ENCODE measurements at regions not wholly inside any gene's neighbourhood (a gene's known extent, or its start where the extent isn't known, plus 50 kb on each side); places are given as distances from the start of the nearest gene placed in this dataset.
A peak's percentile ranks its signal among the peaks of the same experiment; 100 is the strongest.

DNA sequence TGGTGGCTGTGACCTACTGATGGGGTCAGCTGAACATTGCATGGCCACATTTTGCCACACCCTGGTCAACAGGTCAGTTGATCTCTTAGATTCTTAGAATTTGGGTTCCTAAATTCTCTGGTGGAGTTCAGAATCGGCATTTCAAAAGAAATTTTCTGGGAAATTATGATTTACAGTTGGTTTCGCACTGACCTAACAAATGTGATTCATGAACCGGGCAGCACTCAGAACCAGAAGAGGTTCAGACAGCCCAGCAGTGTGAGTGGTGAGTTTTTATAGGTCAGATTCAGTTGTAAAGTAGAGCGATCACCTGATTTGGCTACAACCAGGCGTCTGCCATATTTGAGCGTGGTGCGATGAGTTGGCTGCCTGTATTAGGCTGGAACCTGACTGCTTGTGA lies 163.7 kb upstream of the GAS1 start:
- no peak overlapping the region for H3K4me3 ChIP-seq
- H3K27me3 ChIP-seq, result no peaks in the 10 kb centered on the region
- intact Hi-C loops (cut with DNase I), result no loop called here
- no peak overlapping the region for H3K27ac ChIP-seq
- H3K4me1 ChIP-seq, result peaks cover 0 to 24% (median 7%) of the 10 kb centered on the region in 12 donors
- H3K36me3 ChIP-seq, result no peaks in the 10 kb centered on the region
- TF ChIP-seq POLR2A (IDR thresholded peaks at IDR 0.05), result no peak
- TF ChIP-seq, protein P1, sequence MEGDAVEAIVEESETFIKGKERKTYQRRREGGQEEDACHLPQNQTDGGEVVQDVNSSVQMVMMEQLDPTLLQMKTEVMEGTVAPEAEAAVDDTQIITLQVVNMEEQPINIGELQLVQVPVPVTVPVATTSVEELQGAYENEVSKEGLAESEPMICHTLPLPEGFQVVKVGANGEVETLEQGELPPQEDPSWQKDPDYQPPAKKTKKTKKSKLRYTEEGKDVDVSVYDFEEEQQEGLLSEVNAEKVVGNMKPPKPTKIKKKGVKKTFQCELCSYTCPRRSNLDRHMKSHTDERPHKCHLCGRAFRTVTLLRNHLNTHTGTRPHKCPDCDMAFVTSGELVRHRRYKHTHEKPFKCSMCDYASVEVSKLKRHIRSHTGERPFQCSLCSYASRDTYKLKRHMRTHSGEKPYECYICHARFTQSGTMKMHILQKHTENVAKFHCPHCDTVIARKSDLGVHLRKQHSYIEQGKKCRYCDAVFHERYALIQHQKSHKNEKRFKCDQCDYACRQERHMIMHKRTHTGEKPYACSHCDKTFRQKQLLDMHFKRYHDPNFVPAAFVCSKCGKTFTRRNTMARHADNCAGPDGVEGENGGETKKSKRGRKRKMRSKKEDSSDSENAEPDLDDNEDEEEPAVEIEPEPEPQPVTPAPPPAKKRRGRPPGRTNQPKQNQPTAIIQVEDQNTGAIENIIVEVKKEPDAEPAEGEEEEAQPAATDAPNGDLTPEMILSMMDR (IDR thresholded peaks at IDR 0.05), result no peak
- ATAC-seq, result no peak
- H3K9me3 ChIP-seq, result peaks cover 0 to 11% (median 3%) of the 10 kb centered on the region in 12 donors
- 92 to 98% (median 97%) methylated on average over 7 of the region's 7 CpGs for WGBS, 4 donors
- no peak for DNase-seq

DNA sequence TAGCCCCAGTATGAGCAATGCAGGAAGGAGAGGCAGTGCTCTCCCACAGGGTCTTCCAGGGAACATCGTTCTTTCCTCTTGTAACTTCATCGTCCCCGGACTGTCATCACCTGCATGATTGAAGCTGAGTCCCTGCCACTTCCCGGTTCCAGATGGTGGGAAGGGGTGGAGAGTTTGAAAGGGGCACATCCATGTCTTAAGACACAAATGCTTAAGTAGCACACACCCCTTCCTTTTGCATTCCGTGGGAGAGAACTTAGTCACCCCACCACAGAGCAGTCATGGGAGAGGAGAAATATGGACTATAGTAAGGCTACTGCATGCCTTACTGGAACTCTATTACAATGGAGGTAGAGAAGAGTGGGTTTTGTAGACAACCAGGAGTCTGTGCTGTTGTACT lies 165.3 kb upstream of the GAS1 start:
- DNase-seq, result no peak
- no peaks in the 10 kb centered on the region for H3K36me3 ChIP-seq
- H3K27ac ChIP-seq, result no peak overlapping the region
- no peak for ATAC-seq
- WGBS, 4 donors, result 64 to 78% (median 72%) methylated on average over 5 of the region's 5 CpGs
- intact Hi-C loops (cut with DNase I), result no loop called here
- H3K9me3 ChIP-seq, result peaks cover 0 to 11% (median 3%) of the 10 kb centered on the region in 12 donors
- H3K4me3 ChIP-seq, result no peak overlapping the region
- no peaks in the 10 kb centered on the region for H3K27me3 ChIP-seq
- H3K4me1 ChIP-seq, result peaks cover 0 to 32% (median 9%) of the 10 kb centered on the region in 12 donors
- TF ChIP-seq POLR2A (IDR thresholded peaks at IDR 0.05), result no peak
- TF ChIP-seq, protein P1 (IDR thresholded peaks at IDR 0.05), result no peak

DNA sequence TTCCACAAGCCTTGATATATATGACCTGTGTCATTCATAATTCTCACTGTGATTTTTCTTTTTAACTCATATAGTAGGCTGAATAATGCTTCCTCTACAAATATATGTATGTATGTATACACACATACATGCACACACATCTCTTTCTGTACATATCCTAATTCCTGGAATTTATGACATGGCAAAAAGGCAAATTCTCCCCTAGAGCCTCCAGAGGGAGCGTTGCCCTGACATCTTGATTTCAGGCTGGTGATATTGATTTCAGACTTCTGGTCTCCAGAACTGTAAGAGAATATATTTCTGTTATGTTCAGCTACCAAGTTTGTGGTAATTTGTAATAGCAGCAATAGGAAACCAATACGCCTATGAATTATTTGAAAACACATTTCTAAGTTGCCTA lies 166.6 kb upstream of the GAS1 start:
- no peak for DNase-seq
- peaks cover 0 to 29% (median 9%) of the 10 kb centered on the region in 12 donors for H3K4me1 ChIP-seq
- H3K27me3 ChIP-seq, result no peaks in the 10 kb centered on the region
- 91 to 96% (median 94%) methylated on average over 2 of the region's 2 CpGs for WGBS, 4 donors
- intact Hi-C loops (cut with DNase I), result no loop called here
- TF ChIP-seq, protein P1 (IDR thresholded peaks at IDR 0.05), result no peak
- TF ChIP-seq POLR2A (IDR thresholded peaks at IDR 0.05), result no peak
- H3K9me3 ChIP-seq, result peaks cover 0 to 11% (median 3%) of the 10 kb centered on the region in 12 donors
- no peak overlapping the region for H3K4me3 ChIP-seq
- H3K36me3 ChIP-seq, result no peaks in the 10 kb centered on the region
- H3K27ac ChIP-seq, result no peak overlapping the region
- ATAC-seq, result no peak

DNA sequence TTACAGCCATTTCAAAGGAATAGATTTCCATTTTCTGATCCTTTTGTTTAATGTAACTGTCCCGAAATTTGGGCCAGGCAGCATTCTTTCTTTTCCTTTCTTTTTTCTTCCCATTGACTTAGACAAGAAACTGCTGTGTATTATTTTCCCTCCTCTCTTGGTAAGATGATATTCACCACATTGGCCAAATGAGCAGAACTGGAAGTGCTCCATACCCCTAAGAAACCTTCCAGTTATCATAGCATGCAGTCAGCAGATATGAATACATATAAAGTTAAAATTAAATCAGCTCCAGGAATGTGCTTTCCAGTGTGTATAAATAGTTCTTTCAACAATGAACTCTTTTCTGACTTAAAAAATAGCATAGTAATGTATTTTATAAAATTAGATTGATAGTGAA lies 168.5 kb upstream of the GAS1 start:
- TF ChIP-seq, protein P1 (IDR thresholded peaks at IDR 0.05), result no peak
- TF ChIP-seq POLR2A (IDR thresholded peaks at IDR 0.05), result no peak
- intact Hi-C loops (cut with DNase I), result loop anchor here in 1 of 10 donors (5.0 kb wide), 1 partner anchor 168 kb away; the partner anchor contains the start of gene GAS1
- peak overlapping the region in 4 of 12 donors; percentile 6 to 41 (median 32) for H3K27ac ChIP-seq

More for the DNA sequence above, 168.5 kb upstream of the GAS1 start:
- ATAC-seq, result peak in 1 of 4 donors; percentile 38
- DNase-seq, result no peak
- H3K36me3 ChIP-seq, result no peaks in the 10 kb centered on the region
- peaks cover 0 to 8% (median 3%) of the 10 kb centered on the region in 12 donors for H3K9me3 ChIP-seq
- H3K4me1 ChIP-seq, result peaks cover 0 to 40% (median 18%) of the 10 kb centered on the region in 12 donors
- no peak overlapping the region for H3K4me3 ChIP-seq
- WGBS, 4 donors, result 71 to 75% (median 74%) methylated on average over 1 of the region's 1 CpG
- H3K27me3 ChIP-seq, result no peaks in the 10 kb centered on the region

All from heart left ventricle (tissue), 16 donors.